Adipocyte (in vitro differentiated cells): ENCODE measurements at regions not wholly inside any gene's neighbourhood (a gene's known extent, or its start where the extent isn't known, plus 50 kb on each side); places are given as distances from the start of the nearest gene placed in this dataset.
"Not testable (repeated sequence)": the region's sequence is repeated elsewhere in the genome, so short reads cannot be mapped to it uniquely, and the experiment has no call there.

ENCODE experiments used
- DNase-seq: peaks from one replicate; pipeline ENCODE4 v3.0.0-alpha.2; 2015; ENCODE audit warnings: low read depth
- H3K27me3 ChIP-seq: replicated peaks from 2 replicates; pipeline ENCODE4 v1.7.0; 2013; ENCODE audit warnings: mild to moderate bottlenecking, low read length, moderate library complexity; ENCODE audit not compliant: control insufficient read depth, insufficient read depth
- H3K36me3 ChIP-seq: 2 replicates; pipeline ENCODE4 v1.7.0; 2013; ENCODE audit warnings: low read length, mild to moderate bottlenecking, moderate library complexity; ENCODE audit not compliant: control insufficient read depth, insufficient read depth, severe bottlenecking
- H3K4me1 ChIP-seq: 2 replicates; pipeline ENCODE4 v1.7.0; 2013; ENCODE audit warnings: mild to moderate bottlenecking, low read length, moderate library complexity; ENCODE audit not compliant: control insufficient read depth, insufficient read depth
- H3K4me3 ChIP-seq: 2 replicates; pipeline ENCODE4 v1.7.0; 2013; ENCODE audit warnings: mild to moderate bottlenecking, low read length, moderate library complexity
- H3K9ac ChIP-seq: 2 replicates; pipeline ENCODE4 v1.7.0; 2013; ENCODE audit warnings: mild to moderate bottlenecking, low read length, moderate library complexity
- H3K9me3 ChIP-seq: 2 replicates; pipeline ENCODE4 v1.7.0; 2013; ENCODE audit warnings: mild to moderate bottlenecking, low read length, moderate library complexity; ENCODE audit not compliant: control insufficient read depth

GRCh38 chrX:128685387-128685786 is 633.2 kb upstream of the ACTRT1 start:
- no peaks in the 10 kb centered on the region for H3K4me1 ChIP-seq
- no peak overlapping the region for H3K9ac ChIP-seq
- peaks cover 2% of the 10 kb centered on the region for H3K27me3 ChIP-seq
- no peak for DNase-seq
- no peak overlapping the region for H3K4me3 ChIP-seq
- no peaks in the 10 kb centered on the region for H3K36me3 ChIP-seq
- no peaks in the 10 kb centered on the region for H3K9me3 ChIP-seq

- Histone ChIP-seq H3K9me3 (no peaks in the 10 kb centered on the region), H3K4me3 (no peak overlapping the region), H3K9ac (no peak overlapping the region), H3K4me1 (no peaks in the 10 kb centered on the region), H3K27me3 (peaks cover 5% of the 10 kb centered on the region), H3K36me3 (no peaks in the 10 kb centered on the region)
- no peak for DNase-seq
Observed at GRCh38 chrX:128676651-128677050, 624.4 kb upstream of the ACTRT1 start.

GRCh38 chrX:128674326-128675086 is 622.3 kb upstream of the ACTRT1 start:
- DNase-seq, H3K36me3 ChIP-seq, H3K9me3 ChIP-seq, H3K4me1 ChIP-seq, H3K9ac ChIP-seq, H3K4me3 ChIP-seq, H3K27me3 ChIP-seq: not testable (repeated sequence)

DNA sequence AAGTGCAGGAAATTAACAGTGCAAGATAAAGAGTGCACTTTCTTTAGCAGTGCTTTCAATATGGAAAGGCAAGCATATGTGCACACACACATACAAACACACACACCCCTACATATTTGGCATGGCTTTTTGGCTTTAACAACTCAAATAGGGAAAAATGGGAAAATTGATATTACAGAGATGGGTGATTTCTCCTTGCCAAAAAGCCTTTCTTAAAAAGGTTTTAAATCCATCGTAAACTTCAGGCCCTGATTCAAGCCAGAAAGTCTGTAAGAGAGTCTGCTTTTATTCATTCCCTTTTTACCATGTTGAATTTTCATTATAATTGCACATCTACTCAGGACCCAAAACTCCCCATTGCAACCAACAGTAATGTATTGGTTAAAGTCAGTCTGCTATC is 612.0 kb upstream of the ACTRT1 start:
- H3K36me3 ChIP-seq, result no peaks in the 10 kb centered on the region
- no peaks in the 10 kb centered on the region for H3K27me3 ChIP-seq
- no peak for DNase-seq
- H3K4me1 ChIP-seq, result no peaks in the 10 kb centered on the region
- no peak overlapping the region for H3K9ac ChIP-seq
- peaks cover 16% of the 10 kb centered on the region for H3K9me3 ChIP-seq
- no peak overlapping the region for H3K4me3 ChIP-seq

DNA sequence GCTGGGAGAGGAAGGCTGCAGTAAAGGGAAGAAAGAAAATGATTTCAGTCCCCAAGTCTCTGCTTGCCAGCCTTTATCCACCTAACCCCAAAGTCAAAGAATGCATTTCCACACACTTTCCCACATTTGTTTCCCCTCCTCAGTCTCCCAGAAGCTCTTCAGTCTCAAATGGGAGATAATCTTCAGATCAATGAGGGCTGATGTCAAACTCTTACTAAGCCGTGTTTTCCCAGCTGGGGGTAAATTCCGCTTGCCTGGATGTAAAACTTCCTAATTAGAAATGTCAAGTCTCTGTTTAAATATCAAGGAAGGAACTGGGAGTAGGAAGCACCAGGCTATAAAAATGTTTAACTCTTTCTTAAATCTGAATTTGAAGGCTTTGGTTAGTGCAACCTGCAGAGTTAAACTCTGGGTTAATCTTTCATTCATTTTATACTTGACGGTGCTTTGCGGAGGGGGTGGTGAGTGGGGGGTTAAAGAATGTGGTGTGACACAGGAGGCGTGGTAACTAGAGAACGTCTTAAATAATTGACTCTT is 601.4 kb upstream of the ACTRT1 start:
- Histone ChIP-seq H3K9ac (no peak overlapping the region), H3K4me3 (no peak overlapping the region), H3K27me3 (no peaks in the 10 kb centered on the region), H3K9me3 (peaks cover 17% of the 10 kb centered on the region), H3K36me3 (no peaks in the 10 kb centered on the region), H3K4me1 (no peaks in the 10 kb centered on the region)
- DNase-seq, result no peak

- no peaks in the 10 kb centered on the region for H3K4me1 ChIP-seq
- H3K9ac ChIP-seq, result no peak overlapping the region
- H3K36me3 ChIP-seq, result no peaks in the 10 kb centered on the region
- H3K9me3 ChIP-seq, result peaks cover 4% of the 10 kb centered on the region
- DNase-seq, result no peak
- no peak overlapping the region for H3K4me3 ChIP-seq
- no peaks in the 10 kb centered on the region for H3K27me3 ChIP-seq
Observed at GRCh38 chrX:128650326-128650725, 598.1 kb upstream of the ACTRT1 start.

DNA sequence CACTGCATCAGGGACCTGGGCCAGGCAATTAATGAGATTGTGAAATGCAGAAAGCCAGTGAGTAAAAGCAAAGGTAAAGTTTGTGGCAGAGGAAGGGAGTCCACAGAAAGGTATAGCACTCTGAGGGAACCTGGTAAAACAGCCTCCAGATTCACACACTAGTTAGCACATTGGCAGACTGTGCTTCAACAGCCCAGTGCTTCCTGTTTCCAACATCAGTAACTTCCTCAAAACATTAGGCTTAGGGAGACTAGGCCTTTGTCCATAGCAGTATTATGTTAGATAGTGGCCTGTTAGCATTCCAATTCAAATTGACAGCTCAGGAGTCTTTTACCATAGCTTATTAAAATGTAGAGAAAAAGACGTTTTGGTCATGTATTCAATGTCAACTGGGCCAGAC is 582.6 kb upstream of the ACTRT1 start:
- H3K36me3 ChIP-seq, result no peaks in the 10 kb centered on the region
- H3K4me3 ChIP-seq, result no peak overlapping the region
- no peaks in the 10 kb centered on the region for H3K9me3 ChIP-seq
- H3K9ac ChIP-seq, result no peak overlapping the region
- DNase-seq, result no peak
- no peaks in the 10 kb centered on the region for H3K4me1 ChIP-seq
- H3K27me3 ChIP-seq, result no peaks in the 10 kb centered on the region

DNA sequence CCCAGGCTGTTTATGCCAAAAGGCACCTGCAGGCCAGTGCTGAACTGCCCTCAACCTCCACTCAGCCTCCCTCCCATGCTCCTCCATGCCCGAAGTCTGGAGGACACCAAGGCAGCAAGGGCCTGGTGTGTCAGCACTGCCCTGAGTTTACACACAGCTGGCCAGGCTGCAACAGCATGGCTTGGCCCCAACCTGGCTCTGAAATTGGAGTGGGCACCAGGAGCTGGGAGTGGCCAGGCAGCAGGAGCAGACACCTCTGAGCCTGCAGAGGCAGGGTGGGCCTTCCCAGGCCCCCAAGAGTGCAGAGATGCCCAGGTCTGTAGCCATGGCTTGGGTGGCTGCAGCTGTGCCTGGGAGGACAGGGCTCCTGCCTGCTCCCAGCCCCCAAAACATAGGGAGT is 571.2 kb upstream of the ACTRT1 start:
- H3K9me3 ChIP-seq, result no peaks in the 10 kb centered on the region
- no peaks in the 10 kb centered on the region for H3K4me1 ChIP-seq
- no peak for DNase-seq
- no peaks in the 10 kb centered on the region for H3K27me3 ChIP-seq
- H3K36me3 ChIP-seq, result no peaks in the 10 kb centered on the region
- H3K9ac ChIP-seq, result no peak overlapping the region
- no peak overlapping the region for H3K4me3 ChIP-seq

DNA sequence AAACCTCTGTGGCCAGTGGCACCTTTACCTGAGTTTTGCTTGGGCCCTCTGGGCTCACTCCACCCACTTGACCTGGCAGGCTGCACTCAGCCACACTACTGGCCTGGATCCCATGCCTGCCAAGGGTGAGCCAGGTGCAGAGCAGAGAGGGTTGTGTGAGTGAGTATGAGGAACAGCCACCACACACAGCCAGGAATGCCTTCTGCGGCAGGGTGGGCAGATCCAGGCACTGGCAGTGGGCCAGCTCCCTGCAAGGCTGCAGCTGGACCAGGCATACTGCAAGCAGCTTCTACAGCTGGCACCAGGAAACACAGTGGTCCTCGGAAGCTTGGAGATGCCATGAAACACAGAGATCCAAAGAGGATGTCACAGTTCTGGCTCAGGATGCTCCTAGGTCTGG is 570.1 kb upstream of the ACTRT1 start:
- DNase-seq, result no peak
- Histone ChIP-seq H3K9ac (no peak overlapping the region), H3K9me3 (no peaks in the 10 kb centered on the region), H3K36me3 (no peaks in the 10 kb centered on the region), H3K4me3 (no peak overlapping the region), H3K4me1 (no peaks in the 10 kb centered on the region), H3K27me3 (no peaks in the 10 kb centered on the region)

GRCh38 chrX:128619490-128619889 is 567.3 kb upstream of the ACTRT1 start:
- no peak for DNase-seq
- Histone ChIP-seq H3K27me3 (no peaks in the 10 kb centered on the region), H3K4me1 (no peaks in the 10 kb centered on the region), H3K9ac (no peak overlapping the region), H3K36me3 (no peaks in the 10 kb centered on the region), H3K9me3 (no peaks in the 10 kb centered on the region), H3K4me3 (no peak overlapping the region)

- Histone ChIP-seq H3K36me3 (no peaks in the 10 kb centered on the region), H3K27me3 (no peaks in the 10 kb centered on the region), H3K9ac (no peak overlapping the region), H3K9me3 (no peaks in the 10 kb centered on the region), H3K4me1 (no peaks in the 10 kb centered on the region), H3K4me3 (no peak overlapping the region)
- no peak for DNase-seq
Observed at GRCh38 chrX:128616933-128617332, 564.7 kb upstream of the ACTRT1 start.

DNA sequence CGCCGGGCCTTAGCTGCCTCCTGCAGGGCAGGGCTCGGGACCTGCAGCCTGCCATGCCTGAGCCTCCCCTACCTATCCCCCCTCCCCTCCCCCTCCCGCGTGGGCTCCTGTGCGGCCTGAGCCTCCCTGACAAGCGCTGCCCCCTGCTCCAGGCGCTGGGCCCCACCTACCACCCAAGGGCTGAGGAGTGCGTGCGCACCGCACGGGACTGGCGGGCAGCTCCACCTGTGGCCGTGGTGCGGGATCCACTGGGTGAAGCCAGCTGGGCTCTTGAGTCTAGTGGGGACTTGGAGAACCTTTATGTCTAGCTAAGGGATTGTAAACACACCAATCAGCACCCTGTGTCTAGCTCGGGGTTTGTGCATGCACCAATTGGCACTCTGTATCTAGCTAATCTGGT is 554.6 kb upstream of the ACTRT1 start:
- H3K9me3 ChIP-seq, DNase-seq, H3K9ac ChIP-seq, H3K27me3 ChIP-seq, H3K4me3 ChIP-seq, H3K36me3 ChIP-seq, H3K4me1 ChIP-seq: not testable (repeated sequence)
